HepG2 (cell line): ENCODE measurements at regions not wholly inside any gene's neighbourhood (a gene's known extent, or its start where the extent isn't known, plus 50 kb on each side); places are given as distances from the start of the nearest gene placed in this dataset.

Source experiments
- ATAC-seq: fragments of 200-7000 bp; cut with Tn5 transposase; 3 replicates; pipeline ENCODE4 v1.9.1; 2020; ENCODE audit warnings: mild to moderate bottlenecking, moderate library complexity
- BruUV-seq: library from RNA; stranded (reverse); fragments of 400-500 nt; replicated peaks from 2 replicates; lab custom pipeline; 2021; lab: Mats Ljungman, UMichigan
- CTCF ChIA-PET: fragments of 300-600 bp; formaldehyde crosslinking; extraction: SDS; loops from one replicate; lab custom pipeline; 2021; ENCODE audit warnings: low total read pairs, inconsistent platforms, low intra/inter-chr PET ratio; lab: Yijun Ruan, JAX
- POLR2A ChIA-PET: fragments of 350-600 bp; sonication (Branson Sonifier 250); formaldehyde crosslinking; loops from one replicate; lab custom pipeline; 2020; ENCODE audit warnings: antibody characterized with exemption, inconsistent platforms; lab: Yijun Ruan, JAX
- DNase-seq: peaks from one replicate; pipeline ENCODE4 v3.0.0-alpha.2; 2015; ENCODE audit warnings: low spot score
- FAIRE-seq: peaks from 3 replicates; lab custom pipeline; 2011; peaks lifted over from hg19 to GRCh38; lab: Jason Lieb, UNC
- H2AFZ ChIP-seq: one replicate; pipeline ENCODE4 v1.6.1; 2011; ENCODE audit warnings: low read length, inconsistent platforms
- H3K27ac ChIP-seq: fragments of 300-600 bp; 3 replicates; pipeline ENCODE4 v1.8.0; 2011; ENCODE audit warnings: mixed run types, mild to moderate bottlenecking, mixed read lengths, low read length, inconsistent platforms; ENCODE audit not compliant: insufficient read depth; ENCODE audit errors: extremely low read length
- H3K27me3 ChIP-seq, 2 experiments: fragments of 200-600 bp in 1 of 2; 2 replicates in 1 of 2; 3 replicates in 1 of 2; pipeline versions ENCODE4 v1.6.0 to v1.8.0; 2011; ENCODE audit warnings: low read length in 2 of 2, mild to moderate bottlenecking in 2 of 2, moderate library complexity in 2 of 2, inconsistent platforms in 1 of 2; ENCODE audit not compliant: insufficient read depth in 2 of 2, control insufficient read depth in 1 of 2
- H3K36me3 ChIP-seq, 2 experiments: fragments of 200-600 bp in 1 of 2; replicated peaks in 1 of 2; 2 replicates in 1 of 2; 3 replicates in 1 of 2; pipeline versions ENCODE4 v1.5.1 to v1.8.0; 2011; ENCODE audit warnings: low read length in 2 of 2, inconsistent platforms in 1 of 2; ENCODE audit not compliant: insufficient read depth in 2 of 2, control insufficient read depth in 1 of 2
- H3K4me1 ChIP-seq: 2 replicates; pipeline ENCODE4 v1.5.1; 2012; ENCODE audit warnings: low read length, inconsistent platforms; ENCODE audit not compliant: insufficient read depth
- H3K4me2 ChIP-seq: 2 replicates; pipeline ENCODE4 v1.6.0; 2011; ENCODE audit warnings: low read depth, low read length, inconsistent platforms
- H3K4me3 ChIP-seq, 3 experiments: fragments of 200-600 bp in 1 of 3; sonication (generic), shearing (Covaris generic) in 1 of 3; replicated peaks in 1 of 3; 2 replicates each; pipeline ENCODE4 v1.5.1; 2011 to 2016; ENCODE audit warnings: low read length in 3 of 3, inconsistent platforms in 2 of 3, low read depth in 2 of 3, mild to moderate bottlenecking in 2 of 3, control low read depth in 1 of 3, mixed read lengths in 1 of 3; ENCODE audit not compliant: insufficient read depth in 1 of 3
- H3K79me2 ChIP-seq: one replicate; pipeline ENCODE4 v1.6.1; 2011; ENCODE audit warnings: low read length, inconsistent platforms; ENCODE audit not compliant: insufficient read depth
- H3K9ac ChIP-seq: 2 replicates; pipeline ENCODE4 v1.6.0; 2011; ENCODE audit warnings: mild to moderate bottlenecking, low read depth, low read length, inconsistent platforms; ENCODE audit not compliant: insufficient read depth
- H3K9me3 ChIP-seq: 2 replicates; pipeline ENCODE4 v1.5.1; 2012; ENCODE audit warnings: mild to moderate bottlenecking, low read length
- H4K20me1 ChIP-seq: 2 replicates; pipeline ENCODE4 v1.6.0; 2011; ENCODE audit warnings: inconsistent platforms, mild to moderate bottlenecking, low read length, moderate library complexity; ENCODE audit not compliant: insufficient read depth
- BCL6 ChIP-seq: IDR thresholded peaks from 2 replicates; pipeline ENCODE4 v1.6.1; 2016; ENCODE audit warnings: missing genetic modification reagents, missing compliant biosample characterization
- DNMT1 ChIP-seq: sonication (generic); formaldehyde crosslinking; IDR thresholded peaks from 2 replicates; pipeline ENCODE4 v1.5.1; 2020; ENCODE audit warnings: mild to moderate bottlenecking, missing genetic modification reagents
- DRAP1 ChIP-seq: IDR thresholded peaks from 2 replicates; pipeline ENCODE4 v1.6.1; 2016; ENCODE audit warnings: missing genetic modification reagents, missing compliant biosample characterization
- GTF3A ChIP-seq: sonication (generic); formaldehyde crosslinking; conservative IDR thresholded peaks from 2 replicates; pipeline ENCODE4 v1.4.0; 2020; ENCODE audit warnings: mild to moderate bottlenecking, missing genetic modification reagents
- MTF2 ChIP-seq: sonication (generic); formaldehyde crosslinking; IDR thresholded peaks from 2 replicates; pipeline ENCODE4 v1.5.0; 2020; ENCODE audit warnings: missing genetic modification reagents, borderline replicate concordance
- ZNF609 ChIP-seq: sonication (generic); formaldehyde crosslinking; IDR thresholded peaks from 2 replicates; pipeline ENCODE4 v1.4.0; 2020; ENCODE audit warnings: mild to moderate bottlenecking, missing genetic modification reagents, borderline replicate concordance
- ZNF878 ChIP-seq: sonication (generic); formaldehyde crosslinking; IDR thresholded peaks from 2 replicates; pipeline ENCODE4 v1.8.1; 2023; ENCODE audit warnings: mild to moderate bottlenecking, missing genetic modification reagents, moderate library complexity
- WGBS: methylation state at CpG from one replicate; pipeline ENCODE4 v1.1.6; 2017; ENCODE audit warnings: low lambda C conversion rate; 5-methylcytosine and 5-hydroxymethylcytosine counted together
- in situ Hi-C: cut with HindIII; loops from 2 replicates; pipeline ENCODE4 v1.10.0; 2017; ENCODE audit warnings: low pct_unique_long_range_greater_than_20kb; ENCODE audit not compliant: extremely low pct_ligation_motif_present
- intact Hi-C: fragments of 100-400 bp; cut with micrococcal nuclease; formaldehyde crosslinking; loops from one replicate; pipeline ENCODE4 v1.10.0; 2022; ENCODE audit not compliant: unreplicated experiment

- TF ChIP-seq ZNF609 (CRISPR knock-in tag) (no peak), ZNF878 (CRISPR knock-in tag) (no peak)
- TF ChIP-seq, all 625 proteins: peak for 0
Measured at GRCh38 chr4:97453186-97453585, 690.1 kb downstream of the STPG2 start (continued).

GRCh38 chr4:97457253-97457652, 686.0 kb downstream of the STPG2 start:
- DNase-seq = no peak
- BruUV-seq = no TSS peak
- TF ChIP-seq DNMT1 (CRISPR knock-in tag) (no peak), GTF3A (CRISPR knock-in tag) (no peak), DRAP1 (CRISPR knock-in tag) (no peak), MTF2 (CRISPR knock-in tag) (no peak), BCL6 (no peak)
- Histone ChIP-seq H3K9ac (no peak overlapping the region), H3K4me3 (no peak overlapping the region), H3K27ac (no peak overlapping the region), H3K4me1 (no peaks in the 10 kb centered on the region), H4K20me1 (no peaks in the 10 kb centered on the region), H3K9me3 (peaks cover 78% of the 10 kb centered on the region), H3K4me2 (no peak overlapping the region), H3K79me2 (no peaks in the 10 kb centered on the region), H3K27me3 (no peaks in the 10 kb centered on the region), H2AFZ (no peak overlapping the region), H3K36me3 (no peaks in the 10 kb centered on the region)
- in situ Hi-C loops (no loop called here), intact Hi-C loops (no loop called here)
- 0% methylated on average over 1 of the region's 1 CpG for WGBS
- CTCF ChIA-PET = no interaction called here
- POLR2A ChIA-PET = no interaction called here
- FAIRE-seq = no peak
- ATAC-seq = no peak
